Left lobe of liver (tissue), 2 donors: ENCODE measurements at regions not wholly inside any gene's neighbourhood (a gene's known extent, or its start where the extent isn't known, plus 50 kb on each side); places are given as distances from the start of the nearest gene placed in this dataset.

Experiments used
- ATAC-seq: fragments of 200-7000 bp; cut with Tn5 transposase; one replicate; pipeline ENCODE4 v1.9.1; 2020; ENCODE audit warnings: mild to moderate bottlenecking, moderate library complexity
- DNase-seq: peaks from one replicate; pipeline ENCODE4 v3.0.0-alpha.2; 2020; ENCODE audit warnings: low spot score
- donor health status: DM: no; HTN: no; CAD: no; lungs with moderate emphysema.
- donor health status: DM: no; HTN: yes; CAD: no.

GRCh38 chr13:110097013-110097412 is 209.9 kb downstream of the COL4A1 start:
- DNase-seq (no peak), ATAC-seq (no peak)

GRCh38 chr13:110092831-110093247 is 214.1 kb downstream of the COL4A1 start:
- DNase-seq (no peak), ATAC-seq (no peak)

- DNase-seq (no peak), ATAC-seq (no peak)
These were observed 217.1 kb downstream of the COL4A1 start for GRCh38 chr13:110089815-110090214.

GRCh38 chr13:110089100-110089499 is 217.9 kb downstream of the COL4A1 start:
- DNase-seq (no peak), ATAC-seq (peak; percentile 78)

- no peak for ATAC-seq
- DNase-seq, result no peak
These were observed 233.0 kb downstream of the COL4A1 start for GRCh38 chr13:110073982-110074381.

- no peak for DNase-seq
- no peak for ATAC-seq
These were observed 236.3 kb downstream of the COL4A1 start for GRCh38 chr13:110070511-110071120.

GRCh38 chr13:110070046-110070445 is 236.9 kb downstream of the COL4A1 start:
- ATAC-seq, result no peak
- no peak for DNase-seq

GRCh38 chr13:110068176-110068473 is 238.8 kb downstream of the COL4A1 start:
- ATAC-seq (no peak), DNase-seq (no peak)

GRCh38 chr13:110067355-110068175 is 239.4 kb downstream of the COL4A1 start:
- DNase-seq (no peak), ATAC-seq (no peak)

- no peak for DNase-seq
- no peak for ATAC-seq
These were observed 241.2 kb downstream of the COL4A1 start for GRCh38 chr13:110065780-110066179.

- no peak for DNase-seq
These were observed 243.2 kb downstream of the COL4A1 start for GRCh38 chr13:110063490-110064421.

GRCh38 chr13:110062777-110063442 is 244.0 kb downstream of the COL4A1 start:
- ATAC-seq (peak; percentile 57), DNase-seq (no peak)

More at GRCh38 chr13:110063490-110064421, 243.2 kb downstream of the COL4A1 start:
- ATAC-seq, result peak; percentile 53

GRCh38 chr13:110062077-110062776 is 244.7 kb downstream of the COL4A1 start:
- ATAC-seq, result peak; percentile 88

GRCh38 chr13:110061270-110061669 is 245.7 kb downstream of the COL4A1 start:
- DNase-seq (no peak), ATAC-seq (no peak)

More at GRCh38 chr13:110062077-110062776, 244.7 kb downstream of the COL4A1 start:
- DNase-seq, result peak; percentile 81

- ATAC-seq, result no peak
These were observed 249.9 kb downstream of the COL4A1 start for GRCh38 chr13:110057052-110057451.

GRCh38 chr13:110056640-110057039 is 250.3 kb downstream of the COL4A1 start:
- DNase-seq (no peak), ATAC-seq (no peak)

More at GRCh38 chr13:110057052-110057451, 249.9 kb downstream of the COL4A1 start:
- no peak for DNase-seq

GRCh38 chr13:110055089-110055488 is 251.9 kb downstream of the COL4A1 start:
- DNase-seq (no peak), ATAC-seq (no peak)

GRCh38 chr13:110054041-110054440 is 252.9 kb downstream of the COL4A1 start:
- DNase-seq (no peak), ATAC-seq (no peak)

- peak; percentile 96 for ATAC-seq
- DNase-seq, result peak; percentile 85
These were observed 259.5 kb downstream of the COL4A1 start for GRCh38 chr13:110047496-110047895.

GRCh38 chr13:110046811-110047210 is 260.1 kb downstream of the COL4A1 start:
- DNase-seq, result no peak
- ATAC-seq, result no peak
